H1 (cell line): ENCODE measurements at regions not wholly inside any gene's neighbourhood (a gene's known extent, or its start where the extent isn't known, plus 50 kb on each side); places are given as distances from the start of the nearest gene placed in this dataset.

Experiments used
- CTCF ChIA-PET: fragments of 300-600 bp; sonication (Branson Sonifier 250); formaldehyde crosslinking; loops from one replicate; lab custom pipeline; 2021; ENCODE audit not compliant: partially characterized antibody; lab: Charles Lee
- POLR2A ChIA-PET: fragments of 300-600 bp; sonication (Branson Sonifier 250); formaldehyde crosslinking; loops from one replicate; lab custom pipeline; 2021; ENCODE audit warnings: inconsistent platforms; ENCODE audit not compliant: partially characterized antibody; lab: Charles Lee
- DNase-seq, 2 experiments: peaks; one replicate each; pipeline versions ENCODE4 v3.0.0 to v3.0.0-alpha.2; 2010 to 2022; ENCODE audit warnings: low spot score in 2 of 2, low read depth in 1 of 2, mixed read lengths in 1 of 2
- FAIRE-seq: peaks from 2 replicates; lab custom pipeline; 2011; peaks lifted over from hg19 to GRCh38; lab: Jason Lieb, UNC
- H2AFZ ChIP-seq: 2 replicates; pipeline ENCODE4 v1.8.1; 2012; ENCODE audit warnings: low read length, inconsistent platforms
- H2AK5ac ChIP-seq: 2 replicates; pipeline ENCODE4 v1.6.1; 2013; ENCODE audit warnings: low read depth, low read length
- H2BK120ac ChIP-seq: replicated peaks from 2 replicates; pipeline ENCODE3; 2013; ENCODE audit warnings: low read depth, low read length, inconsistent platforms
- H2BK12ac ChIP-seq: 2 replicates; pipeline ENCODE4 v1.6.1; 2013; ENCODE audit warnings: low read depth, low read length
- H2BK15ac ChIP-seq: 2 replicates; pipeline ENCODE4 v1.6.1; 2013; ENCODE audit warnings: low read length
- H2BK20ac ChIP-seq: 2 replicates; pipeline ENCODE4 v1.6.1; 2013; ENCODE audit warnings: low read length
- H2BK5ac ChIP-seq: 2 replicates; pipeline ENCODE4 v1.6.1; 2013; ENCODE audit warnings: low read depth, low read length
- H3K14ac ChIP-seq: 2 replicates; pipeline ENCODE4 v1.6.1; 2013; ENCODE audit warnings: inconsistent platforms; ENCODE audit not compliant: insufficient read length
- H3K18ac ChIP-seq: 2 replicates; pipeline ENCODE4 v1.6.1; 2013; ENCODE audit warnings: low read length; ENCODE audit errors: extremely low read depth
- H3K23ac ChIP-seq: 2 replicates; pipeline ENCODE4 v1.6.1; 2013; ENCODE audit warnings: inconsistent platforms; ENCODE audit not compliant: insufficient read length
- H3K23me2 ChIP-seq: 2 replicates; pipeline ENCODE4 v1.6.1; 2013; ENCODE audit warnings: low read depth, low read length
- H3K27ac ChIP-seq: 2 replicates; pipeline ENCODE4 v1.6.1; 2011; ENCODE audit warnings: low read depth, low read length, inconsistent platforms
- H3K27me3 ChIP-seq, 4 experiments: replicated peaks in 1 of 4; 1 replicate in 1 of 4; 2 replicates in 3 of 4; pipeline versions ENCODE4 v1.6.1 to v1.8.1; 2011 to 2013; ENCODE audit warnings: low read length in 3 of 4, mild to moderate bottlenecking in 3 of 4, inconsistent platforms in 2 of 4, mixed read lengths in 2 of 4, moderate library complexity in 1 of 4; ENCODE audit not compliant: control insufficient read depth in 3 of 4, insufficient read depth in 3 of 4; ENCODE audit errors: extremely low read depth in 1 of 4
- H3K36me3 ChIP-seq, 4 experiments: 2 replicates each; pipeline versions ENCODE4 v1.6.1 to v1.8.1; 2011 to 2013; ENCODE audit warnings: mild to moderate bottlenecking in 4 of 4, low read length in 3 of 4, moderate library complexity in 2 of 4, control low read depth in 1 of 4, inconsistent platforms in 1 of 4; ENCODE audit not compliant: insufficient read depth in 4 of 4, control insufficient read depth in 2 of 4
- H3K4ac ChIP-seq: replicated peaks from 2 replicates; pipeline ENCODE3; 2013; ENCODE audit warnings: low read length, low read depth, mixed read lengths, inconsistent platforms; ENCODE audit not compliant: insufficient read length
- H3K4me1 ChIP-seq, 4 experiments: replicated peaks in 1 of 4; 1 replicate in 1 of 4; 2 replicates in 3 of 4; pipeline versions ENCODE4 v1.6.1 to v1.8.1; 2011 to 2013; ENCODE audit warnings: low read length in 3 of 4, inconsistent platforms in 2 of 4, mixed read lengths in 1 of 4; ENCODE audit not compliant: insufficient read depth in 4 of 4, control insufficient read depth in 3 of 4
- H3K4me2 ChIP-seq, 2 experiments: 2 replicates each; pipeline versions ENCODE4 v1.6.1 to v1.8.1; 2011 to 2013; ENCODE audit warnings: low read depth in 2 of 2, low read length in 2 of 2, control low read depth in 1 of 2, inconsistent platforms in 1 of 2, mild to moderate bottlenecking in 1 of 2; ENCODE audit not compliant: insufficient read depth in 1 of 2
- H3K4me3 ChIP-seq, 4 experiments: fragments of 200-600, 300-600 bp in 1 of 4; sonication (generic), shearing (Covaris generic), sonication (Bioruptor Twin) in 1 of 4; 2 replicates each; pipeline versions ENCODE4 v1.5.1 to v1.8.1; 2011 to 2016; ENCODE audit warnings: low read length in 4 of 4, low read depth in 3 of 4, control low read depth in 2 of 4, inconsistent platforms in 2 of 4, mild to moderate bottlenecking in 2 of 4, mixed read lengths in 1 of 4, moderate library complexity in 1 of 4; ENCODE audit not compliant: insufficient read depth in 2 of 4; ENCODE audit errors: extremely low read depth in 1 of 4
- H3K56ac ChIP-seq: replicated peaks from 2 replicates; pipeline ENCODE3; 2013; ENCODE audit warnings: low read depth, mild to moderate bottlenecking, mixed read lengths, low read length, inconsistent platforms; ENCODE audit not compliant: insufficient read length
- H3K79me1 ChIP-seq: 2 replicates; pipeline ENCODE4 v1.6.1; 2013; ENCODE audit warnings: low read depth, low read length, control low read depth
- H3K79me2 ChIP-seq, 2 experiments: 2 replicates each; pipeline versions ENCODE4 v1.6.1 to v1.8.1; 2012 to 2013; ENCODE audit warnings: low read length in 2 of 2, mild to moderate bottlenecking in 2 of 2, inconsistent platforms in 1 of 2; ENCODE audit not compliant: insufficient read depth in 2 of 2, control insufficient read depth in 1 of 2
- H3K9ac ChIP-seq, 4 experiments: replicated peaks in 1 of 4; 1 replicate in 1 of 4; 2 replicates in 3 of 4; pipeline versions ENCODE4 v1.6.1 to v1.8.1; 2011 to 2013; ENCODE audit warnings: low read depth in 3 of 4, low read length in 3 of 4, control low read depth in 2 of 4, mild to moderate bottlenecking in 2 of 4, moderate library complexity in 2 of 4, inconsistent platforms in 1 of 4; ENCODE audit errors: extremely low read depth in 1 of 4
- H3K9me3 ChIP-seq, 2 experiments: 2 replicates each; pipeline versions ENCODE4 v1.6.1 to v1.8.1; 2012 to 2013; ENCODE audit warnings: mild to moderate bottlenecking in 2 of 2, moderate library complexity in 2 of 2, control low read depth in 1 of 2, inconsistent platforms in 1 of 2, low read depth in 1 of 2, low read length in 1 of 2, mixed read lengths in 1 of 2; ENCODE audit not compliant: insufficient read depth in 2 of 2
- H4K20me1 ChIP-seq, 2 experiments: replicated peaks in 1 of 2; 2 replicates each; pipeline versions ENCODE3 to v1.8.1; 2011 to 2013; ENCODE audit warnings: inconsistent platforms in 2 of 2, low read length in 2 of 2, mild to moderate bottlenecking in 1 of 2; ENCODE audit not compliant: insufficient read depth in 2 of 2, control insufficient read depth in 1 of 2
- H4K5ac ChIP-seq: 2 replicates; pipeline ENCODE4 v1.6.1; 2013; ENCODE audit warnings: low read length, low read depth, mixed read lengths, inconsistent platforms; ENCODE audit not compliant: insufficient read length
- H4K8ac ChIP-seq: 2 replicates; pipeline ENCODE4 v1.8.0; 2013; ENCODE audit warnings: mild to moderate bottlenecking, moderate library complexity, low read length, inconsistent platforms; ENCODE audit not compliant: insufficient read depth; ENCODE audit errors: extremely low read depth
- H4K91ac ChIP-seq: replicated peaks from 2 replicates; pipeline ENCODE3; 2013; ENCODE audit warnings: low read length, mixed read lengths, inconsistent platforms; ENCODE audit not compliant: insufficient read length
- BRCA1 ChIP-seq: IDR thresholded peaks from 2 replicates; pipeline ENCODE4 v1.6.1; 2012; ENCODE audit warnings: low read depth, low read length, improper control_type of control experiment
- CTBP2 ChIP-seq: IDR thresholded peaks from 2 replicates; pipeline ENCODE4 v1.7.0; 2011; ENCODE audit warnings: borderline replicate concordance, mild to moderate bottlenecking, moderate library complexity, mixed read lengths, low read length; ENCODE audit not compliant: insufficient read depth, insufficient read length
- EP300 ChIP-seq, 2 experiments: IDR thresholded peaks; 1 replicate in 1 of 2; 2 replicates in 1 of 2; pipeline ENCODE4 v1.6.1; 2011 to 2012; ENCODE audit warnings: low read depth in 2 of 2, low read length in 2 of 2, mild to moderate bottlenecking in 2 of 2, borderline replicate concordance in 1 of 2, inconsistent platforms in 1 of 2, moderate library complexity in 1 of 2
- HDAC6 ChIP-seq: IDR thresholded peaks from one replicate; pipeline ENCODE4 v1.7.1; 2012; ENCODE audit warnings: low read depth, mild to moderate bottlenecking, inconsistent platforms, low read length, moderate library complexity
- POLR2A ChIP-seq, 2 experiments: IDR thresholded peaks; 1 replicate in 1 of 2; 2 replicates in 1 of 2; pipeline ENCODE4 v1.6.1; 2011; ENCODE audit warnings: low read depth in 2 of 2, low read length in 2 of 2, mild to moderate bottlenecking in 2 of 2; ENCODE audit errors: control extremely low read depth in 1 of 2
- POLR2AphosphoS5 ChIP-seq: IDR thresholded peaks from 2 replicates; pipeline ENCODE4 v1.6.1; 2011; ENCODE audit warnings: low read depth, low read length
- POU5F1 ChIP-seq: IDR thresholded peaks from 2 replicates; pipeline ENCODE4 v1.6.1; 2011; ENCODE audit warnings: low read depth, mild to moderate bottlenecking, low read length, moderate library complexity
- RNF2 ChIP-seq: fragments of 200-900, 300-1000 bp; sonication (generic); IDR thresholded peaks from 2 replicates; pipeline ENCODE4 v1.7.1; 2016; ENCODE audit warnings: borderline replicate concordance, low read depth, mild to moderate bottlenecking, antibody characterized with exemption, low read length; ENCODE audit not compliant: poor library complexity, severe bottlenecking; ENCODE audit errors: missing control alignments
- SIN3A ChIP-seq, 2 experiments: IDR thresholded peaks in 1 of 2; conservative IDR thresholded peaks in 1 of 2; 2 replicates each; pipeline ENCODE4 v1.6.1; 2011 to 2012; ENCODE audit warnings: low read length in 2 of 2, improper control_type of control experiment in 1 of 2, low read depth in 1 of 2, mild to moderate bottlenecking in 1 of 2
- WGBS, 2 experiments: shearing (Covaris generic) in 1 of 2; methylation state at CpG; one replicate each; pipeline versions ENCODE4 v1.1.6 to v1.1.7; 2013 to 2015; ENCODE audit warnings: low lambda C conversion rate in 2 of 2, mixed read lengths in 2 of 2, inconsistent platforms in 1 of 2, low coverage in 1 of 2, missing lambda C conversion rate in 1 of 2; ENCODE audit not compliant: insufficient replicate concordance in 2 of 2, insufficient coverage in 1 of 2, insufficient read length in 1 of 2; ENCODE audit errors: extremely low coverage in 1 of 2, missing lambda C conversion rate in 1 of 2; 5-methylcytosine and 5-hydroxymethylcytosine counted together
- TF ChIP-seq, protein P1 (sequence below): IDR thresholded peaks from 2 replicates; pipeline ENCODE4 v1.6.1; 2011; ENCODE audit warnings: low read length, improper control_type of control experiment

DNA sequence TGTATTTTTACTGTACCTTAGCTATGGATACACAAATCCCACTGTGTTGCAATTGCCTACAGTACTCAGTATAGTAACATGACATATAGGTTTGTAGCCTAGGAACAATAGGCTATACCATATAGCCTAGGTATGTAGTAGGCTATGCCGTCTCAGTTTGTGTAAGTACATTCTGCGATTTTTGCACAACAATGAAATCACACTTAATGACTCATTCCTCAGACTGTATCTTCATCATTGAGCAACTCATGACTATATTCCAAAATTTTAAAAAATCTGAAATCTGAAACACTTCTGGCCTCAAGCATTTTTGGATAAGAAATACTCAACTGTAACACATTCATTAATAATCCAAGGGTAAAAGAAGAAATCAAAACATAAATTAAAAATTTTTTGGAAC, 666.8 kb upstream of the GRAMD2B start:
- H4K8ac ChIP-seq, result no peak overlapping the region
- H3K79me2 ChIP-seq, result no peaks in the 10 kb centered on the region
- H3K36me3 ChIP-seq, result no peaks in the 10 kb centered on the region
- no peak overlapping the region for H3K14ac ChIP-seq
- H4K91ac ChIP-seq, result no peak overlapping the region
- H3K4me3 ChIP-seq, result no peak overlapping the region
- H3K9me3 ChIP-seq, result no peaks in the 10 kb centered on the region
- ChIA-PET CTCF (no interaction called here), POLR2A (no interaction called here)
- peaks cover 0 to 3% (median 0%) of the 10 kb centered on the region in 4 experiments; a peak in 1 of 7 replicates for H3K4me1 ChIP-seq
- DNase-seq, result no peak
- H3K23ac ChIP-seq, result no peak overlapping the region
- no peaks in the 10 kb centered on the region for H3K27me3 ChIP-seq
- no peak overlapping the region for H4K5ac ChIP-seq
- no peak overlapping the region for H3K27ac ChIP-seq
- no peaks in the 10 kb centered on the region for H4K20me1 ChIP-seq
- no peak overlapping the region for H3K9ac ChIP-seq
- no peak for FAIRE-seq
- no peak overlapping the region for H2AK5ac ChIP-seq
- no peaks in the 10 kb centered on the region for H3K23me2 ChIP-seq
- H2AFZ ChIP-seq, result no peak overlapping the region
- WGBS, 2 experiments, result 98% methylated on average over 2 of the region's 2 CpGs; no CpG with 5 or more reads in 1 of the 2 experiments
- H3K4ac ChIP-seq, result no peak overlapping the region
- no peaks in the 10 kb centered on the region for H3K79me1 ChIP-seq
- H2BK15ac ChIP-seq, result no peak overlapping the region
- no peak overlapping the region for H3K4me2 ChIP-seq
- no peak for TF ChIP-seq HDAC6
- TF ChIP-seq POLR2AphosphoS5, result no peak
- TF ChIP-seq POU5F1, result no peak
- TF ChIP-seq EP300 (IDR thresholded peaks at IDR 0.05; ENCODE audit: borderline replicate concordance in 1 of 2, low read depth in 2 of 2, low read length in 2 of 2), result no peak
- no peak for TF ChIP-seq SIN3A (conservative IDR thresholded peaks at IDR 0.05 in 1 of 2, IDR thresholded peaks at IDR 0.05 in 1 of 2; ENCODE audit: low read depth in 1 of 2, low read length in 2 of 2)
- TF ChIP-seq, protein P1, sequence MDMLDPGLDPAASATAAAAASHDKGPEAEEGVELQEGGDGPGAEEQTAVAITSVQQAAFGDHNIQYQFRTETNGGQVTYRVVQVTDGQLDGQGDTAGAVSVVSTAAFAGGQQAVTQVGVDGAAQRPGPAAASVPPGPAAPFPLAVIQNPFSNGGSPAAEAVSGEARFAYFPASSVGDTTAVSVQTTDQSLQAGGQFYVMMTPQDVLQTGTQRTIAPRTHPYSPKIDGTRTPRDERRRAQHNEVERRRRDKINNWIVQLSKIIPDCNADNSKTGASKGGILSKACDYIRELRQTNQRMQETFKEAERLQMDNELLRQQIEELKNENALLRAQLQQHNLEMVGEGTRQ, result no peak
- TF ChIP-seq BRCA1, result no peak
- no peak for TF ChIP-seq POLR2A (IDR thresholded peaks at IDR 0.05; ENCODE audit: control extremely low read depth in 1 of 2, low read depth in 2 of 2, low read length in 2 of 2)
- TF ChIP-seq CTBP2, result no peak
- no peak for TF ChIP-seq RNF2
- H2BK120ac ChIP-seq, result no peak overlapping the region
- no peak overlapping the region for H3K56ac ChIP-seq
- no peak overlapping the region for H3K18ac ChIP-seq
- no peak overlapping the region for H2BK5ac ChIP-seq
- no peak overlapping the region for H2BK12ac ChIP-seq
- no peak overlapping the region for H2BK20ac ChIP-seq
